Caki2 (cell line): ENCODE measurements at regions not wholly inside any gene's neighbourhood (a gene's known extent, or its start where the extent isn't known, plus 50 kb on each side); places are given as distances from the start of the nearest gene placed in this dataset.
"Not testable (repeated sequence)": the region's sequence is repeated elsewhere in the genome, so short reads cannot be mapped to it uniquely, and the experiment has no call there.

ENCODE experiments used
- DNase-seq: peaks from one replicate; pipeline ENCODE4 v3.0.0-alpha.2; 2015; ENCODE audit warnings: low read depth
- in situ Hi-C: cut with HindIII; loops from 2 replicates; pipeline ENCODE4 v1.10.0; 2016; ENCODE audit warnings: low sequenced_read_pairs, low pct_unique_long_range_greater_than_20kb, mixed read lengths

- in situ Hi-C loops, result no loop called here
- DNase-seq, result no peak
These were observed 122.0 kb upstream of the MYCN start for GRCh38 chr2:15818318-15818753.

- no peak for DNase-seq
- in situ Hi-C loops, result no loop called here
These were observed 121.5 kb upstream of the MYCN start for GRCh38 chr2:15818881-15819280.

GRCh38 chr2:15819562-15820256 is 120.6 kb upstream of the MYCN start:
- no peak for DNase-seq
- in situ Hi-C loops, result no loop called here

- DNase-seq, result no peak
- in situ Hi-C loops, result no loop called here
These were observed 120.1 kb upstream of the MYCN start for GRCh38 chr2:15820257-15820566.

- in situ Hi-C loops, result no loop called here
These were observed 119.4 kb upstream of the MYCN start for GRCh38 chr2:15820927-15821326.

GRCh38 chr2:15822151-15823044 is 118.0 kb upstream of the MYCN start:
- in situ Hi-C loops, result no loop called here
- no peak for DNase-seq

More at GRCh38 chr2:15820927-15821326, 119.4 kb upstream of the MYCN start:
- no peak for DNase-seq

- in situ Hi-C loops, result no loop called here
- DNase-seq, result no peak
These were observed 116.6 kb upstream of the MYCN start for GRCh38 chr2:15823459-15824396.

- in situ Hi-C loops, DNase-seq: not testable (repeated sequence)
These were observed 115.9 kb upstream of the MYCN start for GRCh38 chr2:15824467-15824866.

GRCh38 chr2:15825276-15825980 is 114.9 kb upstream of the MYCN start:
- no peak for DNase-seq
- in situ Hi-C loops, result no loop called here

GRCh38 chr2:15826273-15826717 is 114.1 kb upstream of the MYCN start:
- in situ Hi-C loops, result no loop called here
- DNase-seq, result no peak

GRCh38 chr2:15827001-15827400 is 113.3 kb upstream of the MYCN start:
- no peak for DNase-seq
- in situ Hi-C loops, result no loop called here

- in situ Hi-C loops, result no loop called here
- DNase-seq, result no peak
These were observed 111.8 kb upstream of the MYCN start for GRCh38 chr2:15828576-15828975.

GRCh38 chr2:15829091-15829801 is 111.1 kb upstream of the MYCN start:
- no peak for DNase-seq
- in situ Hi-C loops, result no loop called here

- no peak for DNase-seq
- in situ Hi-C loops, result no loop called here
These were observed 110.4 kb upstream of the MYCN start for GRCh38 chr2:15829985-15830384.

GRCh38 chr2:15830937-15831549 is 109.3 kb upstream of the MYCN start:
- in situ Hi-C loops, result no loop called here
- no peak for DNase-seq

- no peak for DNase-seq
These were observed 108.2 kb upstream of the MYCN start for GRCh38 chr2:15832030-15832709.

More at GRCh38 chr2:15832030-15832709, 108.2 kb upstream of the MYCN start:
- in situ Hi-C loops, result no loop called here
